SK-N-SH treated with all-trans-retinoic acid at 6 μM for 48 hours (cell line): ENCODE measurements at regions not wholly inside any gene's neighbourhood (a gene's known extent, or its start where the extent isn't known, plus 50 kb on each side); places are given as distances from the start of the nearest gene placed in this dataset.

ENCODE experiments used
- ATAC-seq: fragments of 200-7000 bp; cut with Tn5 transposase; 3 replicates; pipeline ENCODE4 v1.9.1; 2020; ENCODE audit warnings: mild to moderate bottlenecking, moderate library complexity
- ARNTL ChIP-seq: fragments of 450-650 bp; formaldehyde crosslinking; IDR thresholded peaks from 2 replicates; pipeline ENCODE4 v1.5.0; 2020; ENCODE audit warnings: low read depth, mild to moderate bottlenecking, moderate library complexity, borderline replicate concordance
- BACH2 ChIP-seq: fragments of 250-450 bp; sonication (Bioruptor Pico); IDR thresholded peaks from 2 replicates; pipeline ENCODE4 v1.9.0; 2021; ENCODE audit warnings: mild to moderate bottlenecking, borderline replicate concordance
- CSDC2 ChIP-seq: fragments of 250-450 bp; sonication (Bioruptor Pico); IDR thresholded peaks from 2 replicates; pipeline ENCODE4 v1.5.0; 2020; ENCODE audit warnings: mild to moderate bottlenecking, moderate library complexity
- GLIS3 ChIP-seq: fragments of 250-450 bp; sonication (Bioruptor Pico); IDR thresholded peaks from 2 replicates; pipeline ENCODE4 v1.5.0; 2020; ENCODE audit warnings: mild to moderate bottlenecking, moderate library complexity
- ISL1 ChIP-seq: fragments of 250-450 bp; sonication (Bioruptor Pico); IDR thresholded peaks from 2 replicates; pipeline ENCODE4 v2.1.2; 2022; ENCODE audit warnings: mild to moderate bottlenecking, moderate library complexity
- OSR1 ChIP-seq: fragments of 250-450 bp; sonication (Bioruptor Pico); IDR thresholded peaks from 2 replicates; pipeline ENCODE4 v1.8.0; 2022; ENCODE audit warnings: moderate library complexity, mild to moderate bottlenecking, inconsistent platforms
- PPARA ChIP-seq: fragments of 250-450 bp; sonication (Bioruptor Pico); IDR thresholded peaks from 2 replicates; pipeline ENCODE4 v1.5.0; 2020; ENCODE audit warnings: mild to moderate bottlenecking, borderline replicate concordance
- RARB ChIP-seq: fragments of 250-450 bp; sonication (Bioruptor Pico); IDR thresholded peaks from 2 replicates; pipeline ENCODE4 v1.8.0; 2021; ENCODE audit warnings: mild to moderate bottlenecking, moderate library complexity
- SNAI2 ChIP-seq: fragments of 250-450 bp; sonication (Bioruptor Pico); IDR thresholded peaks from 2 replicates; pipeline ENCODE4 v1.5.0; 2020; ENCODE audit warnings: mild to moderate bottlenecking, moderate library complexity
- TCF4 ChIP-seq: fragments of 250-450 bp; sonication (Bioruptor Pico); IDR thresholded peaks from 2 replicates; pipeline ENCODE4 v1.8.0; 2021; ENCODE audit warnings: mild to moderate bottlenecking, moderate library complexity, borderline replicate concordance
- TOX ChIP-seq: fragments of 250-450 bp; sonication (Bioruptor Pico); IDR thresholded peaks from 2 replicates; pipeline ENCODE4 v1.8.0; 2021; ENCODE audit warnings: mild to moderate bottlenecking, moderate library complexity, borderline replicate concordance
- ZC3H10 ChIP-seq: fragments of 250-450 bp; sonication (Bioruptor Pico); IDR thresholded peaks from 2 replicates; pipeline ENCODE4 v1.5.1; 2021; ENCODE audit warnings: mild to moderate bottlenecking, moderate library complexity
- ZFP3 ChIP-seq: fragments of 250-450 bp; sonication (Bioruptor Pico); IDR thresholded peaks from 2 replicates; pipeline ENCODE4 v1.5.0; 2020; ENCODE audit warnings: mild to moderate bottlenecking, moderate library complexity
- ZFP30 ChIP-seq: fragments of 450-650 bp; formaldehyde crosslinking; IDR thresholded peaks from 2 replicates; pipeline ENCODE4 v1.5.0; 2022; ENCODE audit warnings: mild to moderate bottlenecking, moderate library complexity
- ZNF565 ChIP-seq: fragments of 450-650 bp; formaldehyde crosslinking; conservative IDR thresholded peaks from 2 replicates; pipeline ENCODE4 v1.5.0; 2020; ENCODE audit warnings: low read depth, mild to moderate bottlenecking, moderate library complexity
- ZNF70 ChIP-seq: fragments of 450-650 bp; formaldehyde crosslinking; IDR thresholded peaks from 2 replicates; pipeline ENCODE4 v1.5.0; 2020; ENCODE audit warnings: mild to moderate bottlenecking, moderate library complexity
- ZNF8 ChIP-seq: fragments of 450-650 bp; formaldehyde crosslinking; IDR thresholded peaks from 2 replicates; pipeline ENCODE4 v1.5.0; 2020; ENCODE audit warnings: mild to moderate bottlenecking, moderate library complexity
- TF ChIP-seq, protein P1 (sequence below): fragments of 250-450 bp; sonication (Bioruptor Pico); IDR thresholded peaks from 2 replicates; pipeline ENCODE4 v1.8.0; 2021; ENCODE audit warnings: low read depth, mild to moderate bottlenecking, moderate library complexity, borderline replicate concordance
- TF ChIP-seq, protein P2 (sequence below): fragments of 250-450 bp; sonication (Bioruptor Pico); IDR thresholded peaks from 2 replicates; pipeline ENCODE4 v1.5.1; 2020; ENCODE audit warnings: low read depth, mild to moderate bottlenecking, moderate library complexity
- TF ChIP-seq, protein P3 (sequence below): fragments of 250-450 bp; sonication (Bioruptor Pico); IDR thresholded peaks from 2 replicates; pipeline ENCODE4 v1.5.1; 2021; ENCODE audit warnings: mild to moderate bottlenecking, moderate library complexity
- TF ChIP-seq, protein P4 (sequence below): fragments of 250-450 bp; sonication (Bioruptor Pico); IDR thresholded peaks from 2 replicates; pipeline ENCODE4 v1.8.0; 2020; ENCODE audit warnings: mild to moderate bottlenecking, moderate library complexity, borderline replicate concordance
- TF ChIP-seq, protein P5 (sequence below): fragments of 250-450 bp; sonication (Bioruptor Pico); IDR thresholded peaks from 2 replicates; pipeline ENCODE4 v1.5.0; 2020; ENCODE audit warnings: mild to moderate bottlenecking, moderate library complexity

DNA sequence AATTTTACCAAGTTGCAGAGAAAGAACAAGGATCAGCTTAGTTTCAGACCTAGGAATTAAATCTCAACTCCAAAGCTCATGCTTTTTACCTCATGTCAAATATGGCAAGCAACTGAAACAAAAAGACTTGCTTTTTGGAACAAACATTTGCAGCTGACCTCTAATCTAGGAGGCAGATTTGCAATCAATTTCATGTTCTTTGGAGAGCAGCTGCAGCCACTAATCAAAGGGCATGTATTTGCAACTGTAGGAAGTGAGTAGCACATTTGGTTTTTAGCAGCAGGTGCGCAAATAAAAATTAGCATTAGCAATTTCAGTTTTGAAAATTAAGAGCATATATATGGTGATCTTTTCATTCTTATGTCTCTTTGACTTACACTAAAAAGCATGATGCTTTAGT is 459.3 kb upstream of the SLC10A2 start:
- no peak for ATAC-seq
- TF ChIP-seq CSDC2 (no peak), RARB (CRISPR knock-in tag) (no peak), ISL1 (CRISPR knock-in tag) (no peak), ZNF8 (CRISPR knock-in tag) (no peak), ZFP30 (CRISPR knock-in tag) (no peak), OSR1 (CRISPR knock-in tag) (no peak), SNAI2 (CRISPR knock-in tag) (no peak), ZNF70 (CRISPR knock-in tag) (no peak), TOX (no peak), BACH2 (CRISPR knock-in tag) (no peak), PPARA (CRISPR knock-in tag) (no peak), TCF4 (CRISPR knock-in tag) (no peak), ZFP3 (CRISPR knock-in tag) (no peak), ZNF565 (CRISPR knock-in tag) (no peak)
- TF ChIP-seq, protein P1, sequence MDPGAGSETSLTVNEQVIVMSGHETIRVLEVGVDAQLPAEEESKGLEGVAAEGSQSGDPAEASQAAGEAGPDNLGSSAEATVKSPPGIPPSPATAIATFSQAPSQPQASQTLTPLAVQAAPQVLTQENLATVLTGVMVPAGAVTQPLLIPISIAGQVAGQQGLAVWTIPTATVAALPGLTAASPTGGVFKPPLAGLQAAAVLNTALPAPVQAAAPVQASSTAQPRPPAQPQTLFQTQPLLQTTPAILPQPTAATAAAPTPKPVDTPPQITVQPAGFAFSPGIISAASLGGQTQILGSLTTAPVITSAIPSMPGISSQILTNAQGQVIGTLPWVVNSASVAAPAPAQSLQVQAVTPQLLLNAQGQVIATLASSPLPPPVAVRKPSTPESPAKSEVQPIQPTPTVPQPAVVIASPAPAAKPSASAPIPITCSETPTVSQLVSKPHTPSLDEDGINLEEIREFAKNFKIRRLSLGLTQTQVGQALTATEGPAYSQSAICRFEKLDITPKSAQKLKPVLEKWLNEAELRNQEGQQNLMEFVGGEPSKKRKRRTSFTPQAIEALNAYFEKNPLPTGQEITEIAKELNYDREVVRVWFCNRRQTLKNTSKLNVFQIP (CRISPR knock-in tag), result no peak
- TF ChIP-seq, protein P2, sequence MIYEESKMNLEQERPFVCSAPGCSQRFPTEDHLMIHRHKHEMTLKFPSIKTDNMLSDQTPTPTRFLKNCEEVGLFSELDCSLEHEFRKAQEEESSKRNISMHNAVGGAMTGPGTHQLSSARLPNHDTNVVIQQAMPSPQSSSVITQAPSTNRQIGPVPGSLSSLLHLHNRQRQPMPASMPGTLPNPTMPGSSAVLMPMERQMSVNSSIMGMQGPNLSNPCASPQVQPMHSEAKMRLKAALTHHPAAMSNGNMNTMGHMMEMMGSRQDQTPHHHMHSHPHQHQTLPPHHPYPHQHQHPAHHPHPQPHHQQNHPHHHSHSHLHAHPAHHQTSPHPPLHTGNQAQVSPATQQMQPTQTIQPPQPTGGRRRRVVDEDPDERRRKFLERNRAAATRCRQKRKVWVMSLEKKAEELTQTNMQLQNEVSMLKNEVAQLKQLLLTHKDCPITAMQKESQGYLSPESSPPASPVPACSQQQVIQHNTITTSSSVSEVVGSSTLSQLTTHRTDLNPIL (CRISPR knock-in tag), result no peak
- TF ChIP-seq, protein P3, sequence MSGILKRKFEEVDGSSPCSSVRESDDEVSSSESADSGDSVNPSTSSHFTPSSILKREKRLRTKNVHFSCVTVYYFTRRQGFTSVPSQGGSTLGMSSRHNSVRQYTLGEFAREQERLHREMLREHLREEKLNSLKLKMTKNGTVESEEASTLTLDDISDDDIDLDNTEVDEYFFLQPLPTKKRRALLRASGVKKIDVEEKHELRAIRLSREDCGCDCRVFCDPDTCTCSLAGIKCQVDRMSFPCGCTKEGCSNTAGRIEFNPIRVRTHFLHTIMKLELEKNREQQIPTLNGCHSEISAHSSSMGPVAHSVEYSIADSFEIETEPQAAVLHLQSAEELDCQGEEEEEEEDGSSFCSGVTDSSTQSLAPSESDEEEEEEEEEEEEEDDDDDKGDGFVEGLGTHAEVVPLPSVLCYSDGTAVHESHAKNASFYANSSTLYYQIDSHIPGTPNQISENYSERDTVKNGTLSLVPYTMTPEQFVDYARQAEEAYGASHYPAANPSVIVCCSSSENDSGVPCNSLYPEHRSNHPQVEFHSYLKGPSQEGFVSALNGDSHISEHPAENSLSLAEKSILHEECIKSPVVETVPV, result no peak
- TF ChIP-seq, protein P4, sequence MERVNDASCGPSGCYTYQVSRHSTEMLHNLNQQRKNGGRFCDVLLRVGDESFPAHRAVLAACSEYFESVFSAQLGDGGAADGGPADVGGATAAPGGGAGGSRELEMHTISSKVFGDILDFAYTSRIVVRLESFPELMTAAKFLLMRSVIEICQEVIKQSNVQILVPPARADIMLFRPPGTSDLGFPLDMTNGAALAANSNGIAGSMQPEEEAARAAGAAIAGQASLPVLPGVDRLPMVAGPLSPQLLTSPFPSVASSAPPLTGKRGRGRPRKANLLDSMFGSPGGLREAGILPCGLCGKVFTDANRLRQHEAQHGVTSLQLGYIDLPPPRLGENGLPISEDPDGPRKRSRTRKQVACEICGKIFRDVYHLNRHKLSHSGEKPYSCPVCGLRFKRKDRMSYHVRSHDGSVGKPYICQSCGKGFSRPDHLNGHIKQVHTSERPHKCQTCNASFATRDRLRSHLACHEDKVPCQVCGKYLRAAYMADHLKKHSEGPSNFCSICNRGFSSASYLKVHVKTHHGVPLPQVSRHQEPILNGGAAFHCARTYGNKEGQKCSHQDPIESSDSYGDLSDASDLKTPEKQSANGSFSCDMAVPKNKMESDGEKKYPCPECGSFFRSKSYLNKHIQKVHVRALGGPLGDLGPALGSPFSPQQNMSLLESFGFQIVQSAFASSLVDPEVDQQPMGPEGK (CRISPR knock-in tag), result no peak
- TF ChIP-seq, protein P5, sequence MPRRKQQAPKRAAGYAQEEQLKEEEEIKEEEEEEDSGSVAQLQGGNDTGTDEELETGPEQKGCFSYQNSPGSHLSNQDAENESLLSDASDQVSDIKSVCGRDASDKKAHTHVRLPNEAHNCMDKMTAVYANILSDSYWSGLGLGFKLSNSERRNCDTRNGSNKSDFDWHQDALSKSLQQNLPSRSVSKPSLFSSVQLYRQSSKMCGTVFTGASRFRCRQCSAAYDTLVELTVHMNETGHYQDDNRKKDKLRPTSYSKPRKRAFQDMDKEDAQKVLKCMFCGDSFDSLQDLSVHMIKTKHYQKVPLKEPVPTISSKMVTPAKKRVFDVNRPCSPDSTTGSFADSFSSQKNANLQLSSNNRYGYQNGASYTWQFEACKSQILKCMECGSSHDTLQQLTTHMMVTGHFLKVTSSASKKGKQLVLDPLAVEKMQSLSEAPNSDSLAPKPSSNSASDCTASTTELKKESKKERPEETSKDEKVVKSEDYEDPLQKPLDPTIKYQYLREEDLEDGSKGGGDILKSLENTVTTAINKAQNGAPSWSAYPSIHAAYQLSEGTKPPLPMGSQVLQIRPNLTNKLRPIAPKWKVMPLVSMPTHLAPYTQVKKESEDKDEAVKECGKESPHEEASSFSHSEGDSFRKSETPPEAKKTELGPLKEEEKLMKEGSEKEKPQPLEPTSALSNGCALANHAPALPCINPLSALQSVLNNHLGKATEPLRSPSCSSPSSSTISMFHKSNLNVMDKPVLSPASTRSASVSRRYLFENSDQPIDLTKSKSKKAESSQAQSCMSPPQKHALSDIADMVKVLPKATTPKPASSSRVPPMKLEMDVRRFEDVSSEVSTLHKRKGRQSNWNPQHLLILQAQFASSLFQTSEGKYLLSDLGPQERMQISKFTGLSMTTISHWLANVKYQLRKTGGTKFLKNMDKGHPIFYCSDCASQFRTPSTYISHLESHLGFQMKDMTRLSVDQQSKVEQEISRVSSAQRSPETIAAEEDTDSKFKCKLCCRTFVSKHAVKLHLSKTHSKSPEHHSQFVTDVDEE, result no peak

DNA sequence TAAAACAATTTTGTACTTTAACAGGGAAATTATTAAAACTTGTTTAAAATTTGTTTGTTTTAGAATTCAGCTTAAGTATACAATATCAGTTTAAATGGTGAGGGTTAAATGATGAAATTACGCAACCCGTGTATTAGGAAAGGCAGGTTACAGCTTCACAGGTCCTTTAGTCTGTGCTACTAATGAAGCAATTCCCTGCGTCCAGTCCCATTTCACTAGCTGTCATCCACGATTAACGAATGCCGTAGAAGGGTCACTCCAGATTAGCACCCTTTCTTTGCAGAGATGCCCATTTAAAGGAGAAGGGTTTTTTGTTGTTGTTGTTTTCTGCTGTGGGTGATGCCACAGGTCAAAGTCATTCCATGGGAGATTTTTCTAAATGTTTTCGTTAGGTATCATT is 457.6 kb upstream of the SLC10A2 start:
- TF ChIP-seq ZC3H10 (CRISPR knock-in tag) (no peak), GLIS3 (CRISPR knock-in tag) (no peak), ZNF565 (CRISPR knock-in tag) (no peak), SNAI2 (CRISPR knock-in tag) (no peak), OSR1 (CRISPR knock-in tag) (no peak), RARB (CRISPR knock-in tag) (no peak), BACH2 (CRISPR knock-in tag) (no peak), ARNTL (CRISPR knock-in tag) (no peak)
- no peak for ATAC-seq

DNA sequence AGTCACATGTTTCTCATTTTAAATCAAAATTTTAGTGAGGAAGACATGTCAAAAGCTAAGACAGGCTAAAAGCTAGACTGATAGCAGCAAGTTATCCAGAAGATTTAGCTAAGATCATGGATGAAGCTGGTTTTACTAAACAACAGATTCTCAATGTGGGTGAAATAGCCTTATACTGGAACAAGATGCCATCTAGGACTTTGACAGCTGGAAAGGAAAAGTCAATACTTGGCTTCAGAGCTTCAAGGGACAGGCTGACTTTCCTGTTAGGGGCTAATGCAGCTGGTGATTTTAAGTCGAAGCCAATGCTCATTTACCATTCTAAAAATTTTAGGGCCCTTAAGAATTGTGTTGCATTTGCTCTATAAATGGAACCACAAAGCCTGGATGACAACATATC is 455.3 kb upstream of the SLC10A2 start:
- ATAC-seq, result no peak
- TF ChIP-seq TOX, result no peak
- no peak for TF ChIP-seq CSDC2
- no peak for TF ChIP-seq TCF4 (CRISPR knock-in tag)
- TF ChIP-seq ARNTL (CRISPR knock-in tag), result no peak
- TF ChIP-seq OSR1 (CRISPR knock-in tag), result no peak
- TF ChIP-seq ZC3H10 (CRISPR knock-in tag), result no peak
